ENCODE measurements at regions not wholly inside any gene's neighbourhood (a gene's known extent, or its start where the extent isn't known, plus 50 kb on each side); places are given as distances from the start of the nearest gene placed in this dataset.

DNA sequence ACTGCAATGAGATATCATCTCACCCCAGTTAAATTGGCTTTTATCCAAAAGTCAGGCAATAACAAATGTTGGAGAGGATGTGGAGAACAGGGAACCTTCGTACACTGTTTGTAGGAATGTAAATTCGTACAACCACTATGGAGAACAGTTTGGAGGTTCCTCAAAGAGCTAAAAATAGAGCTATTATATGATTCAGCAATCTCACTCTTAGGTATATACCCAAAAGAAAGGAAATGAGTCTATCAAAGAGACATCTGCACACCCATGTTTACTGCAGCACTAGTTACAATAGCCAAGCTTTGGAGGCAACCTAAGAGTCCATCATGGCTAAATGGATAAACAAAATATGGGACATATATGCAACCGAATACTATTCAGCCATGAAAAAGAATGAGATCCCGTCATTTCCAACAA lies 68.0 kb upstream of the HES1 start:
- CTCF ChIA-PET, result no interaction called here
- POLR2A ChIA-PET, result no interaction called here

DNA sequence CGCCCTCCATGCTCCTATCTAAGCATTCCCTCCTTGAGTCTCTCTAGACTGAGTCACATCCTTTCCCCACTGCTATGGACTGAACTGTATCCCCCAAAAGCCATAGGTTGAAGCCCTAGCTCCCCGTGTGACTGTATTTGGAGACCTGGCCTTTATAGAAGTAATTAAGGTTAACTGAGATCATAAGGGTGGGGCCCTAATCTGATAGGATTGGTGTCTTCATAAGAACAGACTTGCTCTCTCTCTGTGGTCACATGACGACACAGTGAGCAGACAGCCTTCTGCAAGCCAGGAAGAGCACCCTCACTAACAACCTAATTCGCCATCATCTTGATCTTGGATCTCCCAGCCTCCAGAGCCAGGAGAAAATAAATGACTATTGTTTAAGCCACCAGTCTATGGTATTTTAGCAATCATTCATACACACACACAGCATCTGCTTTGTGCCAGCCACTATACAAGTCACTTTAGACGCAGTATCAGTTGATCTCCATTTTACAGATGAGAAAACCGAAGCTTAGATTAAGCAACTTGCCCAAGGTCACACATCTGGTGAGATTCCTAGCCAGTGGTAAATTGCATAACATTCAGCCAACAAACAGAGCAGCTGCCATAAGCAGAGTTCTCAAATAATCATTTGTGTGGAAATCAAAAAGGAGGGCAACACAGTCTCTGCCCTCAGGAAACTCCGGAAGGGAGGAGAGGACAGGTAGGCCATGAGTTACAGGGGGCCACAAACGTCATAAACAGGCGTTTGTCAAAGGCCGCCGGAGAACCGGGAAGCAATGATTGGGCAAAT lies 66.3 kb upstream of the HES1 start:
- H3K79me2 ChIP-seq (ENCODE audit: insufficient read depth, low read length), result no peaks in the 10 kb centered on the region
- H4K20me1 ChIP-seq (ENCODE audit: insufficient read depth), result no peaks in the 10 kb centered on the region
- no TSS peak for BruUV-seq (replicated peaks)
- CTCF ChIA-PET, result no interaction called here
- no peaks in the 10 kb centered on the region for H3K27me3 ChIP-seq (ENCODE audit: insufficient read depth, low read length)
- ATAC-seq (no peak), DNase-seq (ENCODE audit: low read depth, low spot score) (no peak)
- TF ChIP-seq CBX3 (IDR thresholded peaks at IDR 0.05; ENCODE audit: low read depth), result peak; percentile 65; the same call in 1 of the 2 replicates
- TF ChIP-seq JUND (IDR thresholded peaks at IDR 0.05), result no peak
- intact Hi-C loops (cut with micrococcal nuclease), result loop anchor here (5.0 kb wide), 1 partner anchor 68 kb away; the partner anchor contains the start of gene HES1
- H2AFZ ChIP-seq (ENCODE audit: low read depth, low read length, poor library complexity, severe bottlenecking), result peak overlapping the region; percentile 24
- POLR2A ChIA-PET, result interaction anchor here (0.7 kb wide), 1 partner anchor 243 kb away, joined by 3 read pairs; no protein-coding TSS in a partner anchor
- RAD21 ChIA-PET (ENCODE audit: low non-redundant PET in 1 of 2, low total read pairs in 2 of 2, uncharacterized antibody in 2 of 2, unreplicated experiment in 2 of 2), result interaction anchor here in 1 of 2 experiments (0.9 kb wide), 1 partner anchor 288 kb away, joined by 3 read pairs; no protein-coding TSS in a partner anchor
- H3K36me3 ChIP-seq (ENCODE audit: control insufficient read depth in 1 of 2, insufficient read depth in 2 of 2, low read length in 2 of 2), result no peaks in the 10 kb centered on the region
- H3K27ac ChIP-seq (ENCODE audit: low read depth, low read length), result no peak overlapping the region
- no peak overlapping the region for H3K9ac ChIP-seq (ENCODE audit: low read length)
- H3K9me2 ChIP-seq (ENCODE audit: insufficient read depth), result no peaks in the 10 kb centered on the region
- peak overlapping the region; percentile 81; the same call in 1 of the 2 replicates for H3K4me2 ChIP-seq (ENCODE audit: low read length)
- peaks cover 0 to 9% of the 10 kb centered on the region in 2 experiments; a peak in 3 of 4 replicates for H3K9me3 ChIP-seq (ENCODE audit: control insufficient read depth in 1 of 2, insufficient read depth in 1 of 2, low read depth in 1 of 2, low read length in 2 of 2)
- H3K4me1 ChIP-seq (ENCODE audit: control insufficient read depth in 1 of 2, insufficient read depth in 2 of 2, low read length in 2 of 2), result peaks cover 12 to 33% of the 10 kb centered on the region in 2 experiments
- H3K4me3 ChIP-seq (replicated peaks in 1 of 2; ENCODE audit: low read depth in 1 of 2, low read length in 2 of 2), result no peak overlapping the region

More for the DNA sequence above, 68.0 kb upstream of the HES1 start:
- Histone ChIP-seq H3K9ac (ENCODE audit: low read length) (no peak overlapping the region), H3K36me3 (ENCODE audit: control insufficient read depth in 1 of 2, insufficient read depth in 2 of 2, low read length in 2 of 2) (no peaks in the 10 kb centered on the region), H2AFZ (ENCODE audit: low read depth, low read length, poor library complexity, severe bottlenecking) (no peak overlapping the region), H3K9me3 (ENCODE audit: control insufficient read depth in 1 of 2, insufficient read depth in 1 of 2, low read depth in 1 of 2, low read length in 2 of 2) (peaks cover 0 to 9% of the 10 kb centered on the region in 2 experiments; a peak in 3 of 4 replicates), H3K4me2 (ENCODE audit: low read length) (no peak overlapping the region), H3K27me3 (ENCODE audit: insufficient read depth, low read length) (no peaks in the 10 kb centered on the region), H3K79me2 (ENCODE audit: insufficient read depth, low read length) (no peaks in the 10 kb centered on the region), H3K4me3 (replicated peaks in 1 of 2; ENCODE audit: low read depth in 1 of 2, low read length in 2 of 2) (no peak overlapping the region), H3K27ac (ENCODE audit: low read depth, low read length) (no peak overlapping the region), H3K4me1 (ENCODE audit: control insufficient read depth in 1 of 2, insufficient read depth in 2 of 2, low read length in 2 of 2) (peaks cover 12 to 33% of the 10 kb centered on the region in 2 experiments), H3K9me2 (ENCODE audit: insufficient read depth) (no peaks in the 10 kb centered on the region), H4K20me1 (ENCODE audit: insufficient read depth) (no peaks in the 10 kb centered on the region)
- intact Hi-C loops (cut with micrococcal nuclease), result no loop called here
- ATAC-seq (no peak), DNase-seq (ENCODE audit: low read depth, low spot score) (no peak)
- no TSS peak for BruUV-seq (replicated peaks)
- RAD21 ChIA-PET (ENCODE audit: low non-redundant PET in 1 of 2, low total read pairs in 2 of 2, uncharacterized antibody in 2 of 2, unreplicated experiment in 2 of 2), result interaction anchor here in 1 of 2 experiments (0.6 kb wide), 1 partner anchor 308 kb away, joined by 3 read pairs; no protein-coding TSS in a partner anchor
- TF ChIP-seq, protein P1, sequence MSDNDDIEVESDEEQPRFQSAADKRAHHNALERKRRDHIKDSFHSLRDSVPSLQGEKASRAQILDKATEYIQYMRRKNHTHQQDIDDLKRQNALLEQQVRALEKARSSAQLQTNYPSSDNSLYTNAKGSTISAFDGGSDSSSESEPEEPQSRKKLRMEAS (IDR thresholded peaks at IDR 0.05), result no peak
